Suprapubic skin (tissue), 3 donors: ENCODE measurements at regions not wholly inside any gene's neighbourhood (a gene's known extent, or its start where the extent isn't known, plus 50 kb on each side); places are given as distances from the start of the nearest gene placed in this dataset.

Source experiments
- EP300 ChIP-seq: sonication (generic); formaldehyde crosslinking; IDR thresholded peaks from one replicate; pipeline ENCODE4 v1.6.1; 2017; ENCODE audit warnings: antibody characterized with exemption
- POLR2A ChIP-seq, 2 donors: fragments of 450-650 bp; IDR thresholded peaks; one replicate each; pipeline ENCODE4 v1.6.1; 2017; ENCODE audit warnings: antibody characterized with exemption in 2 of 2, mild to moderate bottlenecking in 2 of 2, moderate library complexity in 2 of 2
- TF ChIP-seq, protein P1 (sequence below), 2 donors: fragments of 200-600 bp in 1 of 2; fragments of 450-650 bp in 1 of 2; sonication (generic) in 1 of 2; IDR thresholded peaks; one replicate each; pipeline ENCODE4 v1.5.1; 2016 to 2019; ENCODE audit warnings: antibody characterized with exemption in 2 of 2, mild to moderate bottlenecking in 1 of 2, moderate library complexity in 1 of 2

DNA sequence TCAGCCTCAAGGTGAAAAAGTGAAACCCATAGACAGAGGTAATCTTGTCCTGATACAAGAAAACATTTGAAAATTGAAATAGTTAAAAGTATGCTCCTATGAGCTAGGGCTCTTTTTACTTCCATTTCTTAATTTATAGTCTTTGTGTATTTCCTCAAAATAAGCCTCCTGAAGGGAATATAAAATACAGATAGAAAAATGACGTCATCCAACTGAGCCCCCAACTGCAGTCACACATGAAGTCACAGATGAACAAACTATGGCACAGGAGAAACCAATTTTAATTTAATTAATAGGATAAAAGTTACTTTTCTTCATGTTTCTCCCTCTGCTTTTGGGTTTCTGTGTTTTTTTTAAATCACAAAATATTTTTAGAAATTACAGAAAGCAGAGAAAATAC lies 280.3 kb downstream of the HTR7 start:
- TF ChIP-seq, protein P1, sequence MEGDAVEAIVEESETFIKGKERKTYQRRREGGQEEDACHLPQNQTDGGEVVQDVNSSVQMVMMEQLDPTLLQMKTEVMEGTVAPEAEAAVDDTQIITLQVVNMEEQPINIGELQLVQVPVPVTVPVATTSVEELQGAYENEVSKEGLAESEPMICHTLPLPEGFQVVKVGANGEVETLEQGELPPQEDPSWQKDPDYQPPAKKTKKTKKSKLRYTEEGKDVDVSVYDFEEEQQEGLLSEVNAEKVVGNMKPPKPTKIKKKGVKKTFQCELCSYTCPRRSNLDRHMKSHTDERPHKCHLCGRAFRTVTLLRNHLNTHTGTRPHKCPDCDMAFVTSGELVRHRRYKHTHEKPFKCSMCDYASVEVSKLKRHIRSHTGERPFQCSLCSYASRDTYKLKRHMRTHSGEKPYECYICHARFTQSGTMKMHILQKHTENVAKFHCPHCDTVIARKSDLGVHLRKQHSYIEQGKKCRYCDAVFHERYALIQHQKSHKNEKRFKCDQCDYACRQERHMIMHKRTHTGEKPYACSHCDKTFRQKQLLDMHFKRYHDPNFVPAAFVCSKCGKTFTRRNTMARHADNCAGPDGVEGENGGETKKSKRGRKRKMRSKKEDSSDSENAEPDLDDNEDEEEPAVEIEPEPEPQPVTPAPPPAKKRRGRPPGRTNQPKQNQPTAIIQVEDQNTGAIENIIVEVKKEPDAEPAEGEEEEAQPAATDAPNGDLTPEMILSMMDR (IDR thresholded peaks at IDR 0.05), result no peak
- TF ChIP-seq POLR2A (IDR thresholded peaks at IDR 0.05) (no peak), EP300 (no peak)
